HG02610 (cell line): ENCODE measurements at regions not wholly inside any gene's neighbourhood (a gene's known extent, or its start where the extent isn't known, plus 50 kb on each side); places are given as distances from the start of the nearest gene placed in this dataset.

Source experiments
- ATAC-seq: cut with Tn5 transposase; IDR thresholded peaks from one replicate; pipeline ENCODE4 v1.9.1; 2021; ENCODE audit warnings: mild to moderate bottlenecking, moderate library complexity; ENCODE audit not compliant: unreplicated experiment

- ATAC-seq = no peak
These were observed 507.5 kb downstream of the MTRR start for GRCh38 chr5:8376478-8376877.

- ATAC-seq = no peak
These were observed 513.0 kb downstream of the MTRR start for GRCh38 chr5:8381972-8382371.

GRCh38 chr5:8382456-8382855 is 513.5 kb downstream of the MTRR start:
- no peak for ATAC-seq

- ATAC-seq = no peak
These were observed 514.7 kb downstream of the MTRR start for GRCh38 chr5:8383616-8384015.

GRCh38 chr5:8386719-8387288 is 517.9 kb downstream of the MTRR start:
- no peak for ATAC-seq

- ATAC-seq = no peak
These were observed 523.0 kb downstream of the MTRR start for GRCh38 chr5:8391911-8392310.

- no peak for ATAC-seq
These were observed 524.3 kb downstream of the MTRR start for GRCh38 chr5:8393240-8393639.

GRCh38 chr5:8394965-8395364 is 526.0 kb downstream of the MTRR start:
- no peak for ATAC-seq

GRCh38 chr5:8396246-8396645 is 527.3 kb downstream of the MTRR start:
- ATAC-seq = no peak

- ATAC-seq = no peak
These were observed 527.8 kb downstream of the MTRR start for GRCh38 chr5:8396756-8397155.

- ATAC-seq = no peak
These were observed 530.5 kb downstream of the MTRR start for GRCh38 chr5:8399471-8399870.

GRCh38 chr5:8408258-8408657 is 539.3 kb downstream of the MTRR start:
- ATAC-seq = no peak

GRCh38 chr5:8410618-8411017 is 541.7 kb downstream of the MTRR start:
- ATAC-seq = no peak

- no peak for ATAC-seq
These were observed 545.0 kb downstream of the MTRR start for GRCh38 chr5:8413975-8414374.

GRCh38 chr5:8417316-8418048 is 548.5 kb downstream of the MTRR start:
- ATAC-seq = no peak

GRCh38 chr5:8418049-8418426 is 549.1 kb downstream of the MTRR start:
- ATAC-seq = no peak

GRCh38 chr5:8429778-8430758 is 561.1 kb downstream of the MTRR start:
- ATAC-seq = no peak

GRCh38 chr5:8434501-8434900 is 565.6 kb downstream of the MTRR start:
- no peak for ATAC-seq

- ATAC-seq = no peak
These were observed 568.0 kb downstream of the MTRR start for GRCh38 chr5:8436924-8437323.

GRCh38 chr5:8445139-8445538 is 576.2 kb downstream of the MTRR start:
- ATAC-seq = no peak

- ATAC-seq = peak; percentile 91
These were observed 577.2 kb downstream of the MTRR start for GRCh38 chr5:8446179-8446578.

GRCh38 chr5:8456846-8457186 is 587.9 kb downstream of the MTRR start:
- ATAC-seq = no peak
